Epithelial cell of prostate (primary cell): ENCODE measurements at regions not wholly inside any gene's neighbourhood (a gene's known extent, or its start where the extent isn't known, plus 50 kb on each side); places are given as distances from the start of the nearest gene placed in this dataset.
"Not testable (repeated sequence)": the region's sequence is repeated elsewhere in the genome, so short reads cannot be mapped to it uniquely, and the experiment has no call there.

Experiments
- DNase-seq: peaks from one replicate; pipeline ENCODE4 v3.0.0-alpha.2; 2011; ENCODE audit warnings: low read depth, low spot score
- H3K27ac ChIP-seq: fragments of 450-650 bp; 2 replicates; pipeline ENCODE4 v1.5.1; 2017; ENCODE audit warnings: mild to moderate bottlenecking

DNA sequence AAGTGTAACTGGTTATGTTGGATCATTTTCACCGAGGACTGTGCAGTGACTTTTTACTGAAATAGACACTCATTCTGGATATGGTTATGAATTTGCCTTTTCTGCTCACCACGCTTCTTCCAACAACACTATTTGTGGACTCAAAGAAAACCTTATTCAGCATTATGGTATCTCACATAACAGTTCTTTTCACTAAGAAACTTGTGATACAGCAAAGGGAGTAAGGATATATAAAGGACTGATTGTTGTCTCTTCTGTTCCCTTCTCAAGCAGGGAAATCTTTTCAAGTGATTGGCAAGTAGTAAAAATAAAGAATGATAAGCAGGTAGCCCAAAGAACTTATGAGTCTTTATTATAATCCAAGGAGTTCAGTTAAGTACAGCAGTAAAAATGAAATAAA is 131.5 kb upstream of the SV2C start:
- DNase-seq, result no peak
- no peak overlapping the region for H3K27ac ChIP-seq

DNA sequence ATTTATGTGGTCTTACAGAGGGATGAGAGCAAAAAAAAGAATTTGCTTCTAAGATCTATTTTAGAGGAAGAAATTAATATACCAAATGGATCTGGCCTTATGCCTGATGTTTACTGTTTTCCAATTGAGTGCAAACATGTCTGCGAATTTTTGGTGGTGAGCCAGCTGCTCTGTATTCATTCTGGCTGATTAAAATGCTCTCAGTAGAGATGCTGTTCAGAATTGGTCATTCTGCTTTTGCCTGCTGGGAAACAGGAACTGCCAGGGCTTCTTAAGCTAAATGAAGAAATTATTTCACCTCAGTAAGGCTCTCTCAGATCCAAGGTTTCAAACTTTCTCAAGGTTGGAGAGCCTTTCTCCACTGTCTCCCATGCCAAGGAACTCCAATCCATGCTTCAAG is 132.0 kb upstream of the SV2C start:
- H3K27ac ChIP-seq, result no peak overlapping the region
- no peak for DNase-seq

DNA sequence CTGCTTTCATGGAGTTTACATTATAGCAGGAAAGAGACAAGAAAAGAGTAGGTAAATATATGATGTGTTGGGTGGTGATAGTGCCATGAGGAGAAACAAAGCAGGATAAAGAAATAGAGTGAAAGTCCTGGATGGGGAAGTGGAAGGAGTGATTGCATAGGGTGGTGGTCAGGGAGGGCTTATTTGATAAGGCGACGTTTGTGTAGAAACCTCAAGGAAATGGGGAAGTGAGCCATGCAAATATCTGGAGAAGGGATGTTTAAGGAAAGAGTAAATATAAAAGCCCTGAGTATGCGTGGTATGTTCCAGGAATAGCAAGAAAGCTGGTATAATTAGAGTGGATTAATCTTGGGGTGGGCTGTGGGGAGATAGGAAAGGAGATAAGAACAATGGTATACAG is 134.7 kb upstream of the SV2C start:
- no peak overlapping the region for H3K27ac ChIP-seq
- DNase-seq, result no peak

DNA sequence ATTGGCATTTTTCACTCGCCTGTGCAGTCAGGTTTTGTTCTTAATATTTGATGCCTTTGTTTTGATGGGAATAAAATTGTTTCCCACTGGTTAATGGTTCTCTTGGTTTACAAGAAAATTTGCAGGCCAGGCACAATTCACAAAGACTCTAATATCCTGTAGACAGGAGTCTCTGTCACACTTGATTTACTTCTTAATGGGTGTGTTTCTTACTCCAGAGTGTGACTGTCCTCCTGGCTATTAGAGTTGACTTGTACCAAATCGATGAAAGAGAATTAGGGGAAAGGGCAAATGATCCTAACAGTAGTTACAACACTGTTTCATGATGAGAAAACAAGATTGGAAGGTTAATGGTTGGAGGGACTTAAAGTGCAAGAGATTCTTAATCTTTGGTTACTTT is 142.8 kb upstream of the SV2C start:
- H3K27ac ChIP-seq, result no peak overlapping the region
- DNase-seq, result no peak

DNA sequence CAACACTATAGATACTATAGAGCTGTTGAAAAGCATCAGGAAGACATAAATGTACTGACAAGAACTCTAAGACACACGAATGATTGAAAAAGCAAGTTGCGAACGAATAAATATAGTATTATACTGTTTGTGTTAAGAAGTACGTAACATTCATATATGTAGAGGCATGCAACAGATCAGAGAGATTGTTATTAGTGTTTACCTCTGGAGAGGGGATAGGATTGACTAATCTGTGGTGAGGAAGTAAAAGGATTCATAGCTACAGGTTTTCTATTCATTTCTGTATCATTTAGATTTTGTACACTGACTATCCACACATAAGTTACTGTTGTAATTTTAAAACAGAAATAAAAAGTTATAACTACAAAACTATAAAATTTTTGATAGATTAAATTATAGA is 147.6 kb upstream of the SV2C start:
- DNase-seq, result no peak
- H3K27ac ChIP-seq, result no peak overlapping the region

DNA sequence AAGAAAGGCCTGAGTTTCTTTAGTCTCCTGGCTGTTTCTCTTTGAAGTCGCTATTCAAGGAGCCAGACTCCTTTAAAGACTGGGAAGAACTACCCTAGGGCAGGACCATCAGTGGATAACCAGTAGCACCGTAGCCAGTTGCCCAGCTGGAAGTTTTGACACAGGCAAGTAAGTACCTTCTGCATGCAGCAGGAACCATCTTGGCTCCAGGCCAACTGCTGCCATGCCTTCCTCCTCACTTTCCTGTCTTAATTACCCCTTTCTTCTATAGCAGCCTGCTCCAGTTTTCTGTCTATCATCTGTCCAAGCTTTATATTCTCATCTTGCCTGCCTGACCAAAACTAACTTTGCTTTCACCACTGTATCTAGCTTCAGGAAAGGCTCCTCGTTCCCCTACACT is 149.7 kb upstream of the SV2C start:
- no peak overlapping the region for H3K27ac ChIP-seq
- DNase-seq, result no peak

DNA sequence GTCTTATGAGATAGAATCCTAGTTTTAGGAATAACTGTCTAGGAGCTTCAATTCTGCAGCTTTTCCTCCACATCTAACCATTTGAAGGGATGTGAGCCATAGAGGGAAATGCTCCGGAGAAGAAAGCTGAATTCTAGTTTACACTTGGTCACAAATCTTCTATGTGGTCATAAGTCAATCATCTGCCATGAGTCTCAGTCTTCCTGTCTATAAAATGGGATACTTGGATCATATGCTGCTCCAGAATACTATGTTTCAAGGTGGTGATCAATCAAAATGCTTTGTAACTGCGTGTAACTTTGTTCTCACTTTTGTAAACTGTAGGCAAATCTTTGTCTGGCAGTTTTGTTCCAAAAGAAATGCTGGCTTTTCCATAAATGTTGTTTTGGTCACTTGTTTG is 152.0 kb upstream of the SV2C start:
- no peak overlapping the region for H3K27ac ChIP-seq
- no peak for DNase-seq

DNA sequence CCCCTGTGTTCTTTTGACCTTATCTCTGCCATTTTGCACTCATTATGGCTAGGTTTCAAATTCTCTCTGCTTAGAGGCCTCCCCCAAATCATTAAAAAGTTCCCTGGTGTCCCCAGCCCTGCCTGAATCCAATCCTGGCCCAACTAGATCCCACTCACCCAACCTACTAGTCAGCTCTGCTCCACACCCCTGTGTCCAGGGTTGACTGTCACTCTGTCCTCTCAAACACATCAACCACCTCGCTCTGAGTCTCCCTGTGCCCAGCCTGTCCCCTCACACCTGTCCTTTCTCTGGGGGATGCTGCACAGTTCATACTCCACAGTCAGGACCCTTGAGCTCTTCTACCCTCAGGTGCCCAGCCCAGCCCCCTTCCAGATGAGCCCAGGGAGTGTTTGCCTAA is 154.2 kb upstream of the SV2C start:
- no peak overlapping the region for H3K27ac ChIP-seq
- no peak for DNase-seq

DNA sequence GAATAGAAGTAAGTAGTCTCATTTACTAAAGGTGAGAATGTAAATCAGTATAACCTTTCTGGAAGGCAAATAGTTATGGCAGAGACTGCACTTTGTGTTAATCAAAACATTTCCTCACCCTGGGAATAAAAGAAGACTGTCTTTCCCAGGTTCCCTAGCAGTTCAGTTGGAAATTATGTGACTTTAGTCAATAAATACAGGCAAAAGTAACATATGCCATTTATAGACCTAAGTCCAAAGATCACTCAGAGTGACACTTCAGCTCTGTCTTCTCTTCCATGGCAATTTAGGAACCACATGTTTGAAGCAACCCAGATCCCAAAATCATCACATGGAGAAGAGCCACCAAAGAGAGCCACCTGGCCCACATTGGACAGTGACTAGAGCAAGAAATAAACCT is 160.7 kb upstream of the SV2C start:
- DNase-seq, result no peak
- H3K27ac ChIP-seq, result no peak overlapping the region

DNA sequence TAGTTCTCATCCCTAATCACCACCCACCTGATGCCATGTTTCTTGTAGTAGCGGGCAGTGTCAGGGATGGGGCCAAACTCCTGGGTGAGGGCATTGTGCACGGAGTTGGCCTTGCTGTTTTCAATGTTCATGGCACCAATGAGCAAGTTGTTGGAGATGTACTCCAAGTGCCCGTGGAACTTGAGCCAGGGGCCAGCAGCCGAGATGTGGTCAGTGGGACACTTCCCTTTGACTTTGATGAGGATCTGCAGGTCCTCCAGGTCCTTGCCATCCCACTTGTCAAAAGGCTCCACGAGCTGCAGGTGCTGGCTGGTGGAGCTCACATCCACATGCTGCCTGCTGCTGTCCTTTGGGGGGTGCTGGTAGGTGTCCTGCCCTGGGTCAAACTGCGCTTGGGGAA is 162.2 kb upstream of the SV2C start:
- no peak for DNase-seq
- H3K27ac ChIP-seq, result no peak overlapping the region

DNA sequence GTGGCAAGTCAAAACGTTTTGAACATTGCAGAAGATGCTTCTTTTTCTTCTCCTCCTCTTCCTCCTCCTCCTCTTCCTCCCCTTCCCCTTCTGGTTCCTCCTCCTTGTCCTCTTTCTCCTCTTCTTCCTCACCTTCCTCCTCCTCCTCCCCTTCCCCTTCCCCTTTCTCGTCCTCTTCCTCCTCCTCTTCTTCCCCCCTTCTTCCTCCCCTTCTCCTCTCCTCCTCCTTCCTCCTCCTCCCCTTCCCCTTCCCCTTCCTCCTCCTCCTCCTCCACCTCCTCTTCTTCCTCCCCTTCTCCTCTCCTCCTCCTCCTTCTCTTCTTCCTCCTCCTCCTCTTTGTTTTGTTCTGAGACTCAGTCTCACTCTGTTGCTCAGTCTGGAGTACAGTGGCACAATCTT is 167.0 kb upstream of the SV2C start:
- DNase-seq, result no peak
- H3K27ac ChIP-seq, result no peak overlapping the region

DNA sequence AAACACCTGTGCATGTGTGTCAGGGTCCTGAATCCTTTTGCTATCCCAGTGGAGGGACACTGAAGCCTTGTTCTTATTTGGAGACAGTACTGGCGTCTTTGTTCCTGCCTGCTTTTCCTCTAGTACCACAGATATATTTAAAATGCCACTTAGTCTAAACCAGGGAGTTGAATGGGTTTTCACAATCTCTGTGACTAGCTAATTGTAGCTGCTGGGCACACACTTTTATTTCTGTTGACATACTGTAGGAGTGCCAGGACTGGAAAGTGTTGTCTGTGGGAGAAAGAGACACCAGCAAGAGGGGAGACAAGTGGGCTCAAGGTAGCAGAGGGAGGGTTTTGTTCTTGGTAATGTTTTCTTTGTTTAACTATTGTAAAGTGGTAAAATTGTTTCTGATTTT is 174.0 kb upstream of the SV2C start:
- H3K27ac ChIP-seq, result no peak overlapping the region
- DNase-seq, result no peak

DNA sequence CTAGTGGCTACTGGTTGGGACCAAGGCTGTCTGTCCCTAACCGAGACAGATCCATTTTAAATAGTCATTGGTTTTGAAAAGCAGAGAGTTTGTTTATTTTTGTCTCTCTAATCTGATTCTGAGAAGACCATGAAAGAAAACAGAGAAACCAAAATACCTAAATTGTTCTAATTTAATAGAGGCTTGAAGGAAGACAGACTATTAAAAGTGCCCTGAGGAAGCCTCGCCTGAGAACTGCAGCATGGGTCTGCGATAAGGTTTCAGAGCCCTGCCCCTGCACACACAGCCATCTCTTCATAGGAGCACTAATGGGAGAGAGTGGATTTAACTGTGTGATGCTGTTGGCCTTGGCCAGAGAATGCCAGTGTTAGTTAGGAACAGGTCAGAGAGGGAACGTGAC is 175.5 kb upstream of the SV2C start:
- DNase-seq, result no peak
- H3K27ac ChIP-seq, result no peak overlapping the region

DNA sequence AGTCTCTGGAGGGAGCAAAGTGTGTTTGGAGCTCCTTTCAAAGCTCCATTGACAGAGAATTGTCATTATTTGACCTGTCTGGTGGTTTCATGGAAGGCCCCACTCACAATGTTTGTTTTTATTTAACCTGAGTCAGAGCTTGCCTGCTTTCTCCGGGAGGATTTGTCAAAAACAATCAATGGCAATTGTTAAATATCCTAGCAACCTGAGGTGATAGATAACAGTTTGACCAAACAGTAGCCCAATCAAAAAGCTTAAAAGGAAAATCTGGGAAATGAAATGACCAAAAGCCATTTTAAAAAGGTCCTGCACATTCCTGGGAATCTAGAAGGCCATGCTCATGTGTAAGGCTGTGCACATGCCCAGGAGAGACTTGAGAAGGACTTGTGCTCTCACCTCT is 177.2 kb upstream of the POC5 start:
- H3K27ac ChIP-seq, result no peak overlapping the region
- DNase-seq, result no peak

DNA sequence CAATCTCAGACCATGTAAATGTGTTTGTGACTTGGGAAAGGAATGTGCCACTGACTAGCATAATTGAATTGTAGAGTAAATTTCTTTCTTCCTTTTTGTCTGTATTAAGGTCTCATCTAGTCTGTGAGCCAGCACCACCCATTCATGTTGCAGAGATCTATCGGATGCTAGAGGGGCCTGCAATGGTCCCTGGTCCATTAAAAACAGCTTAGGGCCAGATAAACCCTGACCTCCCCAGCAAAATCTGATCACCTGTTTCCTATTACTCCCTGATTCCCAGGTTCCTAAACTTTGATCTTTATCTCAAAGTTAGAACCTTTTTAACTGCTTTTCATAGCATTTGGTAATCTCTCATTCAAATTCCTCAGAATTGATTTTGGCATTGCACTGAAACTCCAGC is 174.5 kb upstream of the POC5 start:
- no peak overlapping the region for H3K27ac ChIP-seq
- no peak for DNase-seq

DNA sequence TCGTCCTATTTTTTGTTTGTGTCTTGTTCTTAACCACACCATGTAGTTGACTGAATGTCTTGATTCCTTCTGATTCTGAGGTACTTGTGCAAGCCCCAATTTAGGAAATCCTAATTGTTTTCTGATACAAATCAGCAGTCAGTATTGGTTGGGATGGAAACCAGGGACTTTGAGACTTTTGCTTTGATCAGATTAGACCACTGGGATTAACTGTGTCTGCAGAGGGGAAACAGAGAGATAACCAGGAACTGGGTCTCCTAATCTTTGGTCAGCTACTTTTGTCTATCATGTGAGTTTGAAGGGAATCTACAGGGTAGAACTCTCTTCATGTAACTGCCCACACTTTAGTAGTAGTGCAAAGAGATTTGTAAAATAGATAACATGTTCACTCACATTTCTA is 173.8 kb upstream of the POC5 start:
- H3K27ac ChIP-seq, result no peak overlapping the region
- no peak for DNase-seq

DNA sequence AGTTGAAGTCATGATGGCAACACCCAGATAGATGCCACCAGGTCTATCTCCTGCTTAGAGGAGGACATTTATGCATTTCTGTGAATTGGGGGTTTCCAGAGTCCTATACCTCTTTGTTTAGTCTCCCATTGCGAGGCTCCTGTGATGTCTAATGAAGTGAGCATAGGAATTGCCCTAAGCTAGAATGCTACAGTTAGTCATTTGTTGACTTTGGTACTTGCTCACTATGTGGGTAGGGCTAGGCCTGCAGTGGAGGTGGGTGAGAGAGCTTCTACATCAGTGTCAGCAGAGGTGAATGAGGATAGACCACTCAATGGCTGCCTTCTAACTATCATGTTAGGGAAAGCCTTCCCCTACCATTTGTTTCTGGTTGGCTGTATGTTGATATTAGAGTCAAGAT is 173.3 kb upstream of the POC5 start:
- no peak overlapping the region for H3K27ac ChIP-seq
- DNase-seq, result peak; percentile 3

DNA sequence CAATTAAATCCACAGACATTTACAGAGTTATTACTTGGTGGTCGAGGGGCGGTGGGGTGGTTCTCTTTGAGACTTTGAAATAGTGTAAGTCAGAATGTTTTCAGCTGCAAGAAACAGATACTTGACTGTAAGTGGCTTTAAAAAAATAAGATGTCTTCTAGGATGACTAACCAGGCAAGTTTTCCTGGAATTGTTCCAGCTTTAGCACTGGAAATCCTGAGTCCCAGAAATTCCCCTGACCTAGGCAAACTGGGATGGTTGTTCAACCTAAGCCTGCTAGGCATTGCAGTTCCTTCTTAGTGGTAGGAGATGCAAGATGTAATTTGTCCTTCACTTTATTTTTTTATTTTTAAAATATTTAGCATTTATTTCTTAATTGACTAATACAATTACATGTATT is 169.5 kb upstream of the POC5 start:
- H3K27ac ChIP-seq, result no peak overlapping the region
- no peak for DNase-seq

DNA sequence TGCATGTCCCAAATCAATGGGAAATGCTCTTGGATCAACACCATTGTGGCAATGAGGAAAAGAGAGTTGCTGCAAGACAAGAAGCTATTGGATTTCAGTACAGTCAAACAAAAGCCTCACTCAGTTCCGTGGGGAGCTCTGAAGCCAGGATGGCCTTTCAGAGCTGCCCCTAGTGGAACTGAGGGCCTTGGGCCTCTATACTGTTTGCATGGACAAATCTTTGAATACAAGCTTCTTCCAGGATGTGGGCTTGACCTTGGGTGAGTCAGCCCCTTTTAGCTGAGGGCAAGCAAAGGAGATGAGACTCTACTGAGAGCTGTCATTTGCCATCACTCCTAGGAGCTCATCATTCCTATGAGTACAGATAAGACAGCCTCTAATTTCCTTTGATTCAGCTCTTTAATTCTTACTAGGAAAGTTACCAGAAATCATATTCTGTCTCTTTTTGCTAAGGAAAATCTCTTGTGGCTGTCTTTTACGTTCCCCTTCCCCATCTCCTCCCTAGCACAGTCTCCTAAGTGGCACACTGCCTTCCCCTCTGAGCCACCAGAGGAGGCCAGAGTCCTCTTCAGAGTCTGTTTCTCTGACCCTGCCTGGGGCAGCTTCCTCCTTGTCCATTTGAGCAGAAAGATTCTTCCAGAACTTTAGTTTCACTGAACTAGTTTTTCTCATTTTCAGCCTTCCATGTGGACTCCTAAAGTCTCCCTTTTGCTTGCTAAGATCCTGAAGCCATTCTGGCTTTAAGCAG is 168.8 kb upstream of the POC5 start:
- no peak for DNase-seq

DNA sequence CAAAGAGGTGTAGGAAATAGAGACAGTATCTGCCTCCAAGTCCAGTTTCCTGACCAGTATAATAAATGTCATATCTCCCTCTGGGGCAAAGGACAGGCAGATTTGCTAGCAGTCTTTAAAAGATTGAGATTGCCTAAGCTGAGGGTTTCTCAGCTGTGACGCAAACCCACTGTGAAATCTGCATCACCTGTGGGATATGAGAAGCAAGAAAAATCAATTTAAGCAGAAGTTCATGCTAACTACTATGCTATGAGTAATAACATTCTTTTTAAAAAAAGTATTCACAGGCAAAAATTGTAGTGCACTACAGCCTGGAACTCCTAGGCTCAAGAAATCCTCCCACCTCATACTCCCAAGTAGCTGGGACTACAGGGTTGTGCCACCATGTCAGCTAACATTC is 168.1 kb upstream of the POC5 start:
- H3K27ac ChIP-seq, result no peak overlapping the region
- no peak for DNase-seq

More for the DNA sequence above, 168.8 kb upstream of the POC5 start:
- H3K27ac ChIP-seq, result no peak overlapping the region

DNA sequence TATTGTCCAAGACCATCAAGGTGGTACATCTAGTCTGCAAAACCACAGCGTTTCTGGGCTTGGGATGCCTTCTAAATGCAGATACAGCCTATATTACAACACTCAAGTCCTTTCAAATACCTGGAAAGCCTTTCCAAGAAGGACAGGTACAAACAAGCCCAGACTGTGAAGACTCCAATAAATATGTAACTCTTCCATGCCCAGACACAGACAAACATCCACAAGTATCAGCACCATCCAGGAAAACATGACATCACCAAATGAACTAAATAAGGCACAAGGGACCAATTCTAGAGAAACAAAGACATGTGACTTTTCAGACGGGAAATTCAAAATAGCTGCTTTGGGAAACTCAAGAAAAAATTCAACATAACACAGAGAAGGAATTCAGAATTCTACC is 152.7 kb upstream of the POC5 start:
- DNase-seq, result peak; percentile 37
- no peak overlapping the region for H3K27ac ChIP-seq

DNA sequence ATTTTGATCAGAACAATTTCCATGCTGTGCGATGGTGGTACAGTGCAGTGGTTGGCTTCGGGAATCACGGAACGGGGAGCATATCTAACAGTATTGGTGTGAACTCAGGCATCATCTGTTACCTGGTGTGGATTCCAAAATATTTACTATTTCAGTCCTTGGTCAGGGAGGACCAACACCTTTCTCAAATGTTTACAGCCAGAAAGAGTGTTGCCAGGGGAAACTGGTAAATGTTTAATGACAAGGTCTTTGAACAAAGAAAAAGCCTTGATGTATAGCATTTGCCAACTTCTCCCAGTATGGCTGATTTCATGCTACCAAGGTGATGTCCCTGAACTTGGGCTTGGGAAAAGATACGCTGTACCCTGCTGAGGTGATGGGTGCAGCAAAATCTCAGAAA is 145.6 kb upstream of the POC5 start:
- no peak overlapping the region for H3K27ac ChIP-seq
- no peak for DNase-seq

DNA sequence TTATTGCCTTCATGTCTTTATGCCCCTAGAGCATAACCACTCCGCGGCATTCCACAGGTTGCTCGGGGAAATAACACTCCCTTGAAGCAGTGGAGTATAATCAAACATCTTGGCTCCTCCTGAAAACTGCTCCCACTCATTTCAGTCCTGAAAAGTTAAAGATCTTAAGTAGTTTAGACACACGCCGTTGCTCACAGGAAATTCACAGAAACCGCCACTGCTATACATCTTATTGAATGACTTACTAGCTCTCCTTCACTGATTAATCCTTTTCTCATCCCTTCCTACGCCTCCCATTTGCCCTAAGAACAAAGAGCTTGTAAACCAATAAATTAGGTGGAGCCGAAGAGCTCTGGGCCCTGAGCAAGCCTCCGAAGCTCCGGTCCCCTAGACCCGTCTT is 142.4 kb upstream of the POC5 start:
- H3K27ac ChIP-seq, DNase-seq: not testable (repeated sequence)
